ENCODE measurements at regions not wholly inside any gene's neighbourhood (a gene's known extent, or its start where the extent isn't known, plus 50 kb on each side); places are given as distances from the start of the nearest gene placed in this dataset.

DNA sequence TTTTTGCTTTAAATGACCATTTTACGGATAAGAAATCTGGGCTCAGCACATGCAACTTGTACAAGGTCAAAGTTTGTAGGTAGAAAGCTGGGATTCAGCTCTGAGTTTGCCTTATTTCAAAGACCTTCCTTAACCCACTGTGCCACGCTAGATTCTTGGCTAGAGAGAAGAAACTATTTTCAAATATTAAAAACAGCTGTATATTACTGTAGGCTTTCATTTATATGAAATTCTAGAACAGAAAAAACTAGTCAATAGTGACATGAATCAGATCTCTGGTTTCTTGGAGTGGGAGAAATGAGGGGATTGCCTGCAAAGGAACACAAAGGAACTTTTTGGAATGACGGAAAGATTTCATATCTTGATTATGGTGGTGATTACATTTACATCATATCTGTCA lies 53.0 kb upstream of the C1GALT1 start:
- TF ChIP-seq ZFX (IDR thresholded peaks at IDR 0.05; ENCODE audit: borderline replicate concordance), result no peak
- TF ChIP-seq, protein P1, sequence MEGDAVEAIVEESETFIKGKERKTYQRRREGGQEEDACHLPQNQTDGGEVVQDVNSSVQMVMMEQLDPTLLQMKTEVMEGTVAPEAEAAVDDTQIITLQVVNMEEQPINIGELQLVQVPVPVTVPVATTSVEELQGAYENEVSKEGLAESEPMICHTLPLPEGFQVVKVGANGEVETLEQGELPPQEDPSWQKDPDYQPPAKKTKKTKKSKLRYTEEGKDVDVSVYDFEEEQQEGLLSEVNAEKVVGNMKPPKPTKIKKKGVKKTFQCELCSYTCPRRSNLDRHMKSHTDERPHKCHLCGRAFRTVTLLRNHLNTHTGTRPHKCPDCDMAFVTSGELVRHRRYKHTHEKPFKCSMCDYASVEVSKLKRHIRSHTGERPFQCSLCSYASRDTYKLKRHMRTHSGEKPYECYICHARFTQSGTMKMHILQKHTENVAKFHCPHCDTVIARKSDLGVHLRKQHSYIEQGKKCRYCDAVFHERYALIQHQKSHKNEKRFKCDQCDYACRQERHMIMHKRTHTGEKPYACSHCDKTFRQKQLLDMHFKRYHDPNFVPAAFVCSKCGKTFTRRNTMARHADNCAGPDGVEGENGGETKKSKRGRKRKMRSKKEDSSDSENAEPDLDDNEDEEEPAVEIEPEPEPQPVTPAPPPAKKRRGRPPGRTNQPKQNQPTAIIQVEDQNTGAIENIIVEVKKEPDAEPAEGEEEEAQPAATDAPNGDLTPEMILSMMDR (IDR thresholded peaks at IDR 0.05), result no peak
